ENCODE measurements at regions not wholly inside any gene's neighbourhood (a gene's known extent, or its start where the extent isn't known, plus 50 kb on each side); places are given as distances from the start of the nearest gene placed in this dataset.

- Histone ChIP-seq H3K9me3 (no peaks in the 10 kb centered on the region), H3K4me1 (replicated peaks) (no peaks in the 10 kb centered on the region), H3K4me3 (no peak overlapping the region), H3K27ac (no peak overlapping the region), H3K36me3 (no peaks in the 10 kb centered on the region), H3K27me3 (replicated peaks; ENCODE audit: insufficient read depth) (no peaks in the 10 kb centered on the region)
- intact Hi-C loops (cut with DNase I), result no loop called here
- TF ChIP-seq POLR2A (IDR thresholded peaks at IDR 0.05), result no peak
- DNase-seq (ENCODE audit: low spot score), result no peak
- WGBS, result 83% methylated on average over 9 of the region's 9 CpGs
These were observed 62.3 kb upstream of the NUDT4 start for GRCh38 chr12:93315385-93315906.

- no peak overlapping the region for H3K27ac ChIP-seq
- intact Hi-C loops (cut with DNase I), result no loop called here
These were observed 61.7 kb upstream of the NUDT4 start for GRCh38 chr12:93315907-93316622.

GRCh38 chr12:93316623-93316971 lies 61.1 kb upstream of the NUDT4 start:
- Histone ChIP-seq H3K27ac (no peak overlapping the region), H3K9me3 (no peaks in the 10 kb centered on the region), H3K4me1 (replicated peaks) (no peaks in the 10 kb centered on the region), H3K36me3 (no peaks in the 10 kb centered on the region), H3K27me3 (replicated peaks; ENCODE audit: insufficient read depth) (no peaks in the 10 kb centered on the region), H3K4me3 (no peak overlapping the region)
- DNase-seq (ENCODE audit: low spot score), result no peak
- WGBS, result 100% methylated on average over 1 of the region's 1 CpG
- intact Hi-C loops (cut with DNase I), result no loop called here
- TF ChIP-seq POLR2A (IDR thresholded peaks at IDR 0.05) (no peak), POLR2AphosphoS5 (IDR thresholded peaks at IDR 0.05) (no peak), CTCF (IDR thresholded peaks at IDR 0.05) (no peak)

More at GRCh38 chr12:93315907-93316622, 61.7 kb upstream of the NUDT4 start:
- no peak overlapping the region for H3K4me3 ChIP-seq
- TF ChIP-seq POLR2A (IDR thresholded peaks at IDR 0.05), result no peak
- TF ChIP-seq POLR2AphosphoS5 (IDR thresholded peaks at IDR 0.05), result no peak
- no peak for TF ChIP-seq CTCF (IDR thresholded peaks at IDR 0.05)
- WGBS, result 26% methylated on average over 4 of the region's 4 CpGs
- no peaks in the 10 kb centered on the region for H3K27me3 ChIP-seq (replicated peaks; ENCODE audit: insufficient read depth)
- H3K9me3 ChIP-seq, result no peaks in the 10 kb centered on the region
- H3K4me1 ChIP-seq (replicated peaks), result no peaks in the 10 kb centered on the region
- no peak for DNase-seq (ENCODE audit: low spot score)
- no peaks in the 10 kb centered on the region for H3K36me3 ChIP-seq

GRCh38 chr12:93317227-93317626 lies 60.5 kb upstream of the NUDT4 start:
- 53% methylated on average over 6 of the region's 6 CpGs for WGBS
- no peaks in the 10 kb centered on the region for H3K36me3 ChIP-seq
- no peaks in the 10 kb centered on the region for H3K27me3 ChIP-seq (replicated peaks; ENCODE audit: insufficient read depth)
- TF ChIP-seq CTCF (IDR thresholded peaks at IDR 0.05) (no peak), POLR2A (IDR thresholded peaks at IDR 0.05) (no peak), POLR2AphosphoS5 (IDR thresholded peaks at IDR 0.05) (no peak)
- intact Hi-C loops (cut with DNase I), result no loop called here
- no peak overlapping the region for H3K4me3 ChIP-seq
- no peak for DNase-seq (ENCODE audit: low spot score)
- H3K9me3 ChIP-seq, result no peaks in the 10 kb centered on the region
- H3K4me1 ChIP-seq (replicated peaks), result no peaks in the 10 kb centered on the region
- no peak overlapping the region for H3K27ac ChIP-seq

GRCh38 chr12:93318720-93319522 lies 58.8 kb upstream of the NUDT4 start:
- DNase-seq (ENCODE audit: low spot score), result no peak
- H3K27me3 ChIP-seq (replicated peaks; ENCODE audit: insufficient read depth), result no peaks in the 10 kb centered on the region
- WGBS, result 59% methylated on average over 6 of the region's 6 CpGs
- no peaks in the 10 kb centered on the region for H3K9me3 ChIP-seq
- no peak for TF ChIP-seq POLR2AphosphoS5 (IDR thresholded peaks at IDR 0.05)
- TF ChIP-seq CTCF (IDR thresholded peaks at IDR 0.05), result no peak
- TF ChIP-seq POLR2A (IDR thresholded peaks at IDR 0.05), result no peak
- intact Hi-C loops (cut with DNase I), result no loop called here
- no peaks in the 10 kb centered on the region for H3K36me3 ChIP-seq
- no peak overlapping the region for H3K4me3 ChIP-seq
- H3K27ac ChIP-seq, result no peak overlapping the region
- H3K4me1 ChIP-seq (replicated peaks), result no peaks in the 10 kb centered on the region
